ENCODE measurements at regions not wholly inside any gene's neighbourhood (a gene's known extent, or its start where the extent isn't known, plus 50 kb on each side); places are given as distances from the start of the nearest gene placed in this dataset.

DNA sequence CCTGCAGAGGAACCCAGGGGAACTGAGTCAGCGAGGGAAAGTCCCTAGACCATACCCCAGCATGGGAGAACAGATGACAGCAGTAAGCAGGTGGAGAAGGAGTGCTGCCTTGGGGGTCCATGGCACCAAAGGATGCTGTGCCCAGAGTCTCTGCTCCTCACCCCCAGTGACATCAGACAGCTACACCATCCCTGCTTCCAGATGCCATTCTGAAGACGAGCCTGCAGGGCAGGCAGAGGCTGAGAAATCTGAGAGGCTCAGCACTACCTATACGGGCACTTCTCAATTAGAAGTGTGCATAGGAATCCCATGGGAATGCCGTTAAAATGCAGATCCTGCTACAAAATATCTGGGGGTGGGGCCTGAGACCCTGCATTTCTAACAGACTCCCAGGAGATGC is 211.3 kb upstream of the NSMCE3 start:
- Histone ChIP-seq H3K36me3 (no peaks in the 10 kb centered on the region), H3K9me3 (no peaks in the 10 kb centered on the region), H3K4me1 (peaks cover 21% of the 10 kb centered on the region), H3K4me2 (peak overlapping the region; percentile 63), H3K27me3 (no peaks in the 10 kb centered on the region), H3K9ac (no peak overlapping the region), H4K20me1 (no peaks in the 10 kb centered on the region), H3K27ac (peak overlapping the region; percentile 54; the same call in 1 of the 2 replicates), H3K4me3 (no peak overlapping the region)
- TF ChIP-seq Cebpa-rat (IDR thresholded peaks at IDR 0.05): no peak

DNA sequence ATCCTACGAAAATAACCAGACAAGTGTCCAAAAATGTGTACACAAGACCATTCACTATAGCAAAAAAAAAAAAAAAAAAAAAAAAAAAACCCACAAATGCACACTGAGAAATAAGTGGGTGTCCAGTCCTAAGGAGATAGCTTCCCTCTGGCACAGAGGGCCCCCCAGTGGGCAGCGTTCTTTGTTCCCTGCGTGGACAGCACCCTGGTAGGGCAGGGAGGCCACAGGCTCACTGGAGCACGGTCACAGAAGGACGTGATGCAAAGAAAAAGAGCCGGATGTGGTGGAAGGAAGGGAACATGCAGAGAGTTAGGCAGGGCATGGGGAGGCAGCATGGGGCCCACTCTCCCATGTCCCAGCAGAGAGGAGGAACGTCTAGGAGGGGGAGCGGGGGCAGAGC is 210.7 kb upstream of the NSMCE3 start:
- no peak overlapping the region for H3K4me3 ChIP-seq
- no peaks in the 10 kb centered on the region for H3K36me3 ChIP-seq
- H4K20me1 ChIP-seq: no peaks in the 10 kb centered on the region
- H3K4me1 ChIP-seq: peaks cover 21% of the 10 kb centered on the region
- no peaks in the 10 kb centered on the region for H3K27me3 ChIP-seq
- H3K9me3 ChIP-seq: 0 out of 2 replicates have a peak, but pooled peaks cover 4% of the 10 kb centered on the region
- peak overlapping the region; percentile 63 for H3K4me2 ChIP-seq
- H3K9ac ChIP-seq: no peak overlapping the region
- no peak for TF ChIP-seq Cebpa-rat (IDR thresholded peaks at IDR 0.05)
- peak overlapping the region; percentile 54 for H3K27ac ChIP-seq

DNA sequence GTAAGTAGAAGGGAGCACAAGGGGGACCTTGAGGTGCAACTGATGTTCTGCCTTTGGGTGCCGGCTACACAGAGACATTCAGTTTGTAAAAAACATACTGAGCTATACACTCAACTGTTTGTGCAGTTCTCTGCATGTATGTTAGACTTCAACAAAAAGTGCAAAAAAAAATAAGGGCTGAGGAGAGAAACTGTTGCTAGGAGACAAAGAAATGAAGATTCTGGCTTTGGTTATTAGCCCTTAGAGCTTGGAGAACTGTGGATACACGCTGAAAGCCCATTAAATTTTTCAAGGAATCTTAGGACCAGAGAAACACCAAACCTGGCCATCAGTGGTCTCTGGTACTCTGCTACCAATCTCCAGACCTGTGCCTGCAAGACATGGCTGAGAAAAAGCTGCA is 207.6 kb upstream of the NSMCE3 start:
- Histone ChIP-seq H3K27me3 (no peaks in the 10 kb centered on the region), H3K27ac (no peak overlapping the region), H3K9me3 (0 out of 2 replicates have a peak, but pooled peaks cover 8% of the 10 kb centered on the region), H3K36me3 (no peaks in the 10 kb centered on the region), H3K4me3 (no peak overlapping the region), H3K4me1 (peaks cover 21% of the 10 kb centered on the region), H3K4me2 (no peak overlapping the region), H3K9ac (no peak overlapping the region), H4K20me1 (no peaks in the 10 kb centered on the region)
- no peak for TF ChIP-seq Cebpa-rat (IDR thresholded peaks at IDR 0.05)

DNA sequence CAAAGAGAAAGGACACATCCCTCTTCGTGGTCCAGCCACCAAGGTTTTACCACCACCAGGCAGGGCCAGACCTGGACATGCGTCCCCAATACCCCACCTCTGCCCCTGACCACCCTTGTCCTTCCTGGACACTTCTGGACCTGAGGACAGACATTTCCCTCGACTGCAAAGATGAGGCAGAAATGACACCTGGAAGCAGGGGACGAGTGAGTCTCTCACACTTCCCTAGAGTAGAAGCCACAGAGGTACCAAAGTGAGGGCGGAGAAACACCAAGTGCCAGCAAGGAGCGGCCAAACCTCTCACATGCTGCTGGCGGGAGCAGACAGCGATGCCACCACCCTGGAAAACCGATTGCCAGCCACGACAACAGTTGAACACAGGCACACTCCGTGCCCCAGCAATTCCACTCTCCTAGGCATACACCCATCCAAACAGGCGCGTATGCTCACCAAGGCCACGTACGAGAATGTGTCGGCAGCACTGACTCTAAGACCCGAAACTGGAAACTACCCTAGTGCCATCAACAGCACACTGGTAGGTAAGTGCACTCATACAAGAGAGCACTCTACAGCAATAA is 207.0 kb upstream of the NSMCE3 start:
- peaks cover 21% of the 10 kb centered on the region for H3K4me1 ChIP-seq
- H3K4me3 ChIP-seq: no peak overlapping the region
- no peak for TF ChIP-seq Cebpa-rat (IDR thresholded peaks at IDR 0.05)

DNA sequence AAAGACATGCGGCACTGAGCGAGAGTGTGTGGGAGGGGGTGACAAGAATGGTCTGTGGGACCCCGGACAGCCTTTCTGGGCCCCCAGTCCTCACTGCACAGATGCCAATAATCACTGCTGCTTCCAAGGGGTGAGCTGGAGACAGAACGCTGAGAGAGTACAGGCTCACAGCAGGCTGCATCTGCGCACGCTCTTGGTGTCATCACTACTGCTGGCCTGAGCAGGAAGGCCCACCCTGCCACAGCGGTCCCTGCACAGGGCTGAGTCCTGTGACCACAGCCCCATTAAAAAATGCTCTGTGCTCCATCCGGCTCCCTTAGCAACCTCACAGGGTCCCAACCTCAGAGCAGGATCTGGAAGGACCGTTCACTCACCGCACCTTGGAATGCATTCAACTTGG is 205.5 kb upstream of the NSMCE3 start:
- Histone ChIP-seq H3K9ac (no peak overlapping the region), H3K27me3 (no peaks in the 10 kb centered on the region), H3K36me3 (no peaks in the 10 kb centered on the region), H3K4me2 (no peak overlapping the region), H3K4me3 (no peak overlapping the region), H3K27ac (no peak overlapping the region), H4K20me1 (no peaks in the 10 kb centered on the region), H3K9me3 (0 out of 2 replicates have a peak, but pooled peaks cover 8% of the 10 kb centered on the region), H3K4me1 (peaks cover 10% of the 10 kb centered on the region)
- no peak for TF ChIP-seq Cebpa-rat (IDR thresholded peaks at IDR 0.05)

More for the DNA sequence above, 207.0 kb upstream of the NSMCE3 start:
- H4K20me1 ChIP-seq: no peaks in the 10 kb centered on the region
- H3K27me3 ChIP-seq: no peaks in the 10 kb centered on the region
- no peak overlapping the region for H3K9ac ChIP-seq
- no peak overlapping the region for H3K4me2 ChIP-seq
- no peaks in the 10 kb centered on the region for H3K36me3 ChIP-seq
- 0 out of 2 replicates have a peak, but pooled peaks cover 8% of the 10 kb centered on the region for H3K9me3 ChIP-seq
- no peak overlapping the region for H3K27ac ChIP-seq

DNA sequence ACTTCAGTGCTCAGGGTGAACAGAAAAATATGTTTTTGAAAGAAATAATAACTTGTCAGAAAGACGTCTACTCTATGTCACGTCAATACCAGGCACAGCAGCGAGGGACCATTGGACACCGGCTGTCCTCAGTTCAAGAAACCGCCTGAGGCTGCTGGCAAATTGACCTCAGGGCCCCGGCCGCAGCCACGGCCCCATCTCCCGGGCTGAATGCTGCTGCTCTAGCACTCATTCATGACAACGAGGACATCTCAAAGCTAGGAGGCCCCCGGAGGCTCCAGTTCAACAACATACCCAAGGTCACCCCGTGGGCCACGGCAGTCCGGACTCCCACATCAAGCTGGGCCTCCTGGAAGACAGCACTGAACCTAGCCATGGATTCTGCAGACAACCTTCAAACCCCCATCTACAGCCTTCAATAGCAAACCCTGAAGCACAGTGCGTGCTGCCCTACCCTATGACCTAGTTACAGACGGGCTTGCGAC is 204.0 kb upstream of the NSMCE3 start:
- no peak overlapping the region for H3K9ac ChIP-seq
- no peak overlapping the region for H3K4me3 ChIP-seq
- no peaks in the 10 kb centered on the region for H3K36me3 ChIP-seq
- no peaks in the 10 kb centered on the region for H3K27me3 ChIP-seq
- H3K9me3 ChIP-seq: 0 out of 2 replicates have a peak, but pooled peaks cover 8% of the 10 kb centered on the region
- no peak overlapping the region for H3K4me2 ChIP-seq
- H3K4me1 ChIP-seq: no peaks in the 10 kb centered on the region
- TF ChIP-seq Cebpa-rat (IDR thresholded peaks at IDR 0.05): no peak
- H3K27ac ChIP-seq: no peak overlapping the region
- H4K20me1 ChIP-seq: no peaks in the 10 kb centered on the region

DNA sequence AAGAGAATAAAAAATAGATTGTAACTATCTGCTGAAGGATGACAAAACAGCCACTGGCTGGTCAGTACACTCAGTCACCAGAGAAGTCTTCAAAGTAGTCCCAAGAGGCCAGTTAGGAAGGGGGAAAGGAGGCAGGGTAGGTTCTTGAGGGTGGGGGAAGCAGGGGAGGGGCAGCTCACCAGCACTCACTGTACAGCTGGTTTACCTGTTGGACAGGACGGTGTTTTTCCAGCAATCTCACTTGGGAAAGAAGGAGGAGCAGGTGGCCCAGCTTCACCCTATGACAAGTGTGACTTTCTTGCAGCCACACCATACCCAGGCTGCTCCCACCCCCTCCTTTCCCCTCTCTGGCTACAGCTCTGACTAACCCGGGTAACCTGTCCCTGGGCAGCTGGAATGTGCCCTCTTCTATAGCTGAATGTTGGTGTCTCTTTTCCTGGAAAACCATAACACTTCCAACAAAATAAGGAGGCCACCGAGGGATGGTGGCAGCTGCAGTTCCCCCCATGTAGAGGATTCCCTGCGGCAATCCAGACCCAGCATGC is 203.4 kb upstream of the NSMCE3 start:
- no peak overlapping the region for H3K27ac ChIP-seq
- no peaks in the 10 kb centered on the region for H3K36me3 ChIP-seq
- TF ChIP-seq Cebpa-rat (IDR thresholded peaks at IDR 0.05): no peak
- H4K20me1 ChIP-seq: no peaks in the 10 kb centered on the region
- H3K4me3 ChIP-seq: no peak overlapping the region
- 0 out of 2 replicates have a peak, but pooled peaks cover 8% of the 10 kb centered on the region for H3K9me3 ChIP-seq
- no peaks in the 10 kb centered on the region for H3K4me1 ChIP-seq
- H3K27me3 ChIP-seq: no peaks in the 10 kb centered on the region
- no peak overlapping the region for H3K4me2 ChIP-seq
- H3K9ac ChIP-seq: no peak overlapping the region

DNA sequence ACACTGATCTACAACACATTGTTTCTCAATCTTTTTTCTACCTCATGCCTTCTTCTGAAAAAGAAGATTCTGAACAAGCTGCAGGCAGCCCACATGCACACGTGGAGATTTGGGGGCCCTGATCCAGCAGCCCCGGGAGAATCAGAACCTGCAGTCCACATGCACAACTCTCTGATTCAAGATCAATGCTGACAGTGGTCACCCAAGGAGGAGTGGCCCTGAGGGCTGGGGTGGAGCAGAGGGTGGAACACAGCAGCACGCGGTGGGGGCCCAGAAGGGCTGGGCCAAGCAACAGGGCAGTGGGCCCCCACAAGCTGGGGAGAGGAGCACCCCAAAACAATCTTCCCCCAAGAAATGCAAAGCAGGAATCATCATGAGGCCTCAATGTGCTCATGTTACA is 202.1 kb upstream of the NSMCE3 start:
- H3K27ac ChIP-seq: no peak overlapping the region
- no peak overlapping the region for H3K9ac ChIP-seq
- no peak overlapping the region for H3K4me2 ChIP-seq
- H3K4me1 ChIP-seq: peaks cover 10% of the 10 kb centered on the region; the same call in 1 of the 2 replicates
- no peaks in the 10 kb centered on the region for H3K36me3 ChIP-seq
- no peak for TF ChIP-seq Cebpa-rat (IDR thresholded peaks at IDR 0.05)
- H3K27me3 ChIP-seq: no peaks in the 10 kb centered on the region
- H4K20me1 ChIP-seq: no peaks in the 10 kb centered on the region
- H3K9me3 ChIP-seq: 0 out of 2 replicates have a peak, but pooled peaks cover 8% of the 10 kb centered on the region
- H3K4me3 ChIP-seq: no peak overlapping the region

DNA sequence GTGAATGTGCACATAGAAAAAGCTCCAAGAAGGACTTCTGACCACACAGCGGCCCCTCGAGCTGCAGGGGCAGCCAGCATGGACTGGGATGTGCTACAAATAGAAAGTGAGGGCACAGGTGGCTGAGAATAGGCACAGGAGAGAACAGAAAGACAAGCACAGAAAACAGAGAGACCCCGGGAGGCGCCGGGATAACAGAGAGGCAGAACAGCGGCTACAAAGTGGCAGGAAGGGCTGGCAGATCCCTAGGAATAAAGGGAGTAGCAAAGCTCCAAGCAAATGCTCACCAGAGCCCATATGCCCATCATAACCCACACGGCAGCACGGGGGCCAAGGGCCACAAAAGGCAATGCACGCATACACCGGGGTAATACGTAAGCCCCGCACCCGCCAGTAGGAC is 201.7 kb upstream of the NSMCE3 start:
- no peak overlapping the region for H3K27ac ChIP-seq

DNA sequence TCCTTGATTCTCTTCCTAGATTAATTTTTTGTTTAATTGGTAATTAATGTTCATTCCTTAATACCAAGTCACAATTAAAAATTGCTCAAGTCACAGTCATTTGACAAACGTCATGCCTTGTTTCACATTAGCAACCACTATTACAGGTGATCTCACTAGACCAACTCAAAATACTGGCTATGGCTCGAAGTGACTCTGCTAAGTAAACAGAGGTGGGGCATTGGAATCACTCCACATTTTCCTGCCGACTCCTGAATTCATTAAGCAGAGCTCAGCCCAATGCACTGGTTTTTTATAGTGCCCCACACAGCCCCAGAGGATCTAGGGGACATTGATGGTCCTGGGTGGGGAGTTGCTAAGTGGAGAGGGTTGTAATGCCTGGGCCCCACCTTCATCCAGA is 201.2 kb upstream of the NSMCE3 start:
- no peak for TF ChIP-seq Cebpa-rat (IDR thresholded peaks at IDR 0.05)
- no peaks in the 10 kb centered on the region for H4K20me1 ChIP-seq
- no peak overlapping the region for H3K27ac ChIP-seq
- H3K4me1 ChIP-seq: peaks cover 10% of the 10 kb centered on the region; the same call in 1 of the 2 replicates
- no peaks in the 10 kb centered on the region for H3K36me3 ChIP-seq
- no peak overlapping the region for H3K4me2 ChIP-seq
- no peaks in the 10 kb centered on the region for H3K27me3 ChIP-seq
- H3K4me3 ChIP-seq: no peak overlapping the region
- H3K9me3 ChIP-seq: 0 out of 2 replicates have a peak, but pooled peaks cover 8% of the 10 kb centered on the region
- H3K9ac ChIP-seq: no peak overlapping the region

More for the DNA sequence above, 201.7 kb upstream of the NSMCE3 start:
- no peak for TF ChIP-seq Cebpa-rat (IDR thresholded peaks at IDR 0.05)
- no peaks in the 10 kb centered on the region for H3K36me3 ChIP-seq
- 0 out of 2 replicates have a peak, but pooled peaks cover 8% of the 10 kb centered on the region for H3K9me3 ChIP-seq
- no peak overlapping the region for H3K9ac ChIP-seq
- no peaks in the 10 kb centered on the region for H4K20me1 ChIP-seq
- no peaks in the 10 kb centered on the region for H3K27me3 ChIP-seq
- no peak overlapping the region for H3K4me2 ChIP-seq
- peaks cover 10% of the 10 kb centered on the region; the same call in 1 of the 2 replicates for H3K4me1 ChIP-seq
- no peak overlapping the region for H3K4me3 ChIP-seq

Measured in BLaER1 (cell line).